ENCODE measurements at regions not wholly inside any gene's neighbourhood (a gene's known extent, or its start where the extent isn't known, plus 50 kb on each side); places are given as distances from the start of the nearest gene placed in this dataset.

GRCh38 chr10:43731486-43731885 is 82.8 kb upstream of the ZNF32 start:
- TF ChIP-seq POLR2A (IDR thresholded peaks at IDR 0.05; ENCODE audit: low read depth, low read length): no peak
- TF ChIP-seq POLR2AphosphoS5 (IDR thresholded peaks at IDR 0.05; ENCODE audit: low read depth, low read length): no peak
- no peak for TF ChIP-seq TAF1 (IDR thresholded peaks at IDR 0.05; ENCODE audit: borderline replicate concordance, low read depth, low read length)
- FAIRE-seq (no peak), DNase-seq (ENCODE audit: insufficient read length) (no peak)

- TF ChIP-seq TAF1 (IDR thresholded peaks at IDR 0.05; ENCODE audit: borderline replicate concordance, low read depth, low read length) (no peak), POLR2AphosphoS5 (IDR thresholded peaks at IDR 0.05; ENCODE audit: low read depth, low read length) (no peak), POLR2A (IDR thresholded peaks at IDR 0.05; ENCODE audit: low read depth, low read length) (no peak)
- DNase-seq (ENCODE audit: insufficient read length): no peak
- FAIRE-seq: no peak
These were observed 79.7 kb upstream of the ZNF32 start for GRCh38 chr10:43728425-43728824.

GRCh38 chr10:43727935-43728334 is 79.3 kb upstream of the ZNF32 start:
- no peak for DNase-seq (ENCODE audit: insufficient read length)
- TF ChIP-seq TAF1 (IDR thresholded peaks at IDR 0.05; ENCODE audit: borderline replicate concordance, low read depth, low read length) (no peak), POLR2AphosphoS5 (IDR thresholded peaks at IDR 0.05; ENCODE audit: low read depth, low read length) (no peak), POLR2A (IDR thresholded peaks at IDR 0.05; ENCODE audit: low read depth, low read length) (no peak)
- FAIRE-seq: no peak

- FAIRE-seq (no peak), DNase-seq (ENCODE audit: insufficient read length) (no peak)
- TF ChIP-seq POLR2AphosphoS5 (IDR thresholded peaks at IDR 0.05; ENCODE audit: low read depth, low read length) (no peak), TAF1 (IDR thresholded peaks at IDR 0.05; ENCODE audit: borderline replicate concordance, low read depth, low read length) (no peak), POLR2A (IDR thresholded peaks at IDR 0.05; ENCODE audit: low read depth, low read length) (no peak)
These were observed 66.7 kb upstream of the ZNF32 start for GRCh38 chr10:43715334-43715733.

- DNase-seq (ENCODE audit: insufficient read length): no peak
These were observed 64.3 kb upstream of the ZNF32 start for GRCh38 chr10:43712821-43713584.

GRCh38 chr10:43710772-43711471 is 62.2 kb upstream of the ZNF32 start:
- FAIRE-seq: no peak
- DNase-seq (ENCODE audit: insufficient read length): no peak
- TF ChIP-seq POLR2AphosphoS5 (IDR thresholded peaks at IDR 0.05; ENCODE audit: low read depth, low read length): no peak
- TF ChIP-seq TAF1 (IDR thresholded peaks at IDR 0.05; ENCODE audit: borderline replicate concordance, low read depth, low read length): no peak
- TF ChIP-seq POLR2A (IDR thresholded peaks at IDR 0.05; ENCODE audit: low read depth, low read length): no peak

More at GRCh38 chr10:43712821-43713584, 64.3 kb upstream of the ZNF32 start:
- FAIRE-seq: no peak
- no peak for TF ChIP-seq POLR2A (IDR thresholded peaks at IDR 0.05; ENCODE audit: low read depth, low read length)
- no peak for TF ChIP-seq TAF1 (IDR thresholded peaks at IDR 0.05; ENCODE audit: borderline replicate concordance, low read depth, low read length)
- TF ChIP-seq POLR2AphosphoS5 (IDR thresholded peaks at IDR 0.05; ENCODE audit: low read depth, low read length): no peak

- no peak for DNase-seq (ENCODE audit: insufficient read length)
- no peak for FAIRE-seq
- no peak for TF ChIP-seq TAF1 (IDR thresholded peaks at IDR 0.05; ENCODE audit: borderline replicate concordance, low read depth, low read length)
- no peak for TF ChIP-seq POLR2AphosphoS5 (IDR thresholded peaks at IDR 0.05; ENCODE audit: low read depth, low read length)
- TF ChIP-seq POLR2A (IDR thresholded peaks at IDR 0.05; ENCODE audit: low read depth, low read length): no peak
These were observed 59.6 kb upstream of the ZNF32 start for GRCh38 chr10:43708262-43708661.

GRCh38 chr10:43707770-43708169 is 59.1 kb upstream of the ZNF32 start:
- no peak for FAIRE-seq
- TF ChIP-seq TAF1 (IDR thresholded peaks at IDR 0.05; ENCODE audit: borderline replicate concordance, low read depth, low read length): no peak
- TF ChIP-seq POLR2AphosphoS5 (IDR thresholded peaks at IDR 0.05; ENCODE audit: low read depth, low read length): no peak
- no peak for TF ChIP-seq POLR2A (IDR thresholded peaks at IDR 0.05; ENCODE audit: low read depth, low read length)
- no peak for DNase-seq (ENCODE audit: insufficient read length)

- TF ChIP-seq TAF1 (IDR thresholded peaks at IDR 0.05; ENCODE audit: borderline replicate concordance, low read depth, low read length): no peak
- TF ChIP-seq POLR2A (IDR thresholded peaks at IDR 0.05; ENCODE audit: low read depth, low read length): no peak
- TF ChIP-seq POLR2AphosphoS5 (IDR thresholded peaks at IDR 0.05; ENCODE audit: low read depth, low read length): no peak
- no peak for DNase-seq (ENCODE audit: insufficient read length)
These were observed 57.5 kb upstream of the ZNF32 start for GRCh38 chr10:43706166-43706565.

GRCh38 chr10:43703286-43703685 is 54.6 kb upstream of the ZNF32 start:
- DNase-seq (ENCODE audit: insufficient read length) (no peak), FAIRE-seq (no peak)
- TF ChIP-seq TAF1 (IDR thresholded peaks at IDR 0.05; ENCODE audit: borderline replicate concordance, low read depth, low read length): no peak
- TF ChIP-seq POLR2A (IDR thresholded peaks at IDR 0.05; ENCODE audit: low read depth, low read length): no peak
- TF ChIP-seq POLR2AphosphoS5 (IDR thresholded peaks at IDR 0.05; ENCODE audit: low read depth, low read length): no peak

More at GRCh38 chr10:43706166-43706565, 57.5 kb upstream of the ZNF32 start:
- FAIRE-seq: no peak

- no peak for TF ChIP-seq POLR2AphosphoS5 (IDR thresholded peaks at IDR 0.05; ENCODE audit: low read depth, low read length)
- no peak for TF ChIP-seq POLR2A (IDR thresholded peaks at IDR 0.05; ENCODE audit: low read depth, low read length)
- TF ChIP-seq TAF1 (IDR thresholded peaks at IDR 0.05; ENCODE audit: borderline replicate concordance, low read depth, low read length): no peak
- FAIRE-seq: no peak
These were observed 54.2 kb upstream of the ZNF32 start for GRCh38 chr10:43702936-43703281.

More at GRCh38 chr10:43702936-43703281, 54.2 kb upstream of the ZNF32 start:
- no peak for DNase-seq (ENCODE audit: insufficient read length)

Measured in GM12892 (cell line).